ENCODE measurements at regions not wholly inside any gene's neighbourhood (a gene's known extent, or its start where the extent isn't known, plus 50 kb on each side); places are given as distances from the start of the nearest gene placed in this dataset.
A peak's percentile ranks its signal among the peaks of the same experiment; 100 is the strongest.

DNA sequence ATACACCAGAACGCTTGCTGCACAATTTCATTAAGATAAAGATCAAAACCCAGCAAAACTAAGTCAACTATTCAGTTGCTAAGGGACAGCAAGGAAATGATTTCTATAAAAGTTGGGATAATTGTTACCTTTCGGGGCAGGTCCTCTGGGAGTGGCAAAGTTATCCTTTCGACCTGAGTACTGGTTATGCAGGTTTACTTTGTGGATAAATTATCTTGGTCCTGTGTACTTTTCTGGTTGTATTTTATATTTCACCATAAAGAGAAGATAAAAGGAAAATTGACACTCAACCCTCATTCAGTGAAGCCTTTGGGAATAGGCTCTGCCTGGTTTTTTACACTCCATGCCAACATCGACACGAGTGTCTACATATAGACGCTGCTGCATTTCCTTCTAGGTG, 146.5 kb downstream of the SYK start:
- H3K4me3 ChIP-seq (ENCODE audit: low read depth, low read length), result no peak overlapping the region
- H3K27ac ChIP-seq (ENCODE audit: low read depth, low read length), result no peak overlapping the region
- no peaks in the 10 kb centered on the region for H3K27me3 ChIP-seq (ENCODE audit: control insufficient read depth, insufficient read depth, low read length)
- H3K9me3 ChIP-seq (ENCODE audit: control insufficient read depth, insufficient read depth, low read length), result no peaks in the 10 kb centered on the region
- DNase-seq (ENCODE audit: low read depth in 4 of 6, low spot score in 6 of 6), result no peak
- WGBS (ENCODE audit: insufficient coverage), result 79% methylated on average over 3 of the region's 6 CpGs
- peaks cover 5% of the 10 kb centered on the region for H3K4me1 ChIP-seq (ENCODE audit: control insufficient read depth, insufficient read depth, low read length)
- no peaks in the 10 kb centered on the region for H3K36me3 ChIP-seq (ENCODE audit: control insufficient read depth, insufficient read depth, low read length)

DNA sequence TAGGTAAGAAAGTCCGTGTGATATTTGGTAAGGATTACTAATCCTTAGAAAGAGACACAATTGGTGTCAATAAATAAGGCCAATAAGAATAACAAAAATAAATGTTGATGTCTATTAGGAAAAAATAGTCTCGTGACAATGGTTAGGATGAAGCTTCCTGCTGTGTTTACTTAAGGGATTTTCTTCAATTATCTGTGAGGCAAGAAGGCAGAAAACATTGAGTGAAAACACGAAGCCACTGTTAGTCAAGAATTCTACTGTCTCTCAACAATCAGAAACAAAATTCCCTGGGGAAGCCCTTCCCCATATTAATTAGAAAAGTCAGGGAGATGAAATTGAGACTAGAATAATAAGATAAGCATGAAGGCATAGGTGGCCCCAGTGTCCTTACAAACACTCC, 149.0 kb downstream of the SYK start:
- no CpG with 5 or more reads among the region's 3 CpGs for WGBS (ENCODE audit: insufficient coverage)
- Histone ChIP-seq H3K4me1 (ENCODE audit: control insufficient read depth, insufficient read depth, low read length) (no peaks in the 10 kb centered on the region), H3K36me3 (ENCODE audit: control insufficient read depth, insufficient read depth, low read length) (no peaks in the 10 kb centered on the region), H3K27me3 (ENCODE audit: control insufficient read depth, insufficient read depth, low read length) (no peaks in the 10 kb centered on the region), H3K9me3 (ENCODE audit: control insufficient read depth, insufficient read depth, low read length) (no peaks in the 10 kb centered on the region), H3K4me3 (ENCODE audit: low read depth, low read length) (no peak overlapping the region), H3K27ac (ENCODE audit: low read depth, low read length) (no peak overlapping the region)
- DNase-seq (ENCODE audit: low read depth in 4 of 6, low spot score in 6 of 6), result peak in 1 of 6 donors; percentile 37

DNA sequence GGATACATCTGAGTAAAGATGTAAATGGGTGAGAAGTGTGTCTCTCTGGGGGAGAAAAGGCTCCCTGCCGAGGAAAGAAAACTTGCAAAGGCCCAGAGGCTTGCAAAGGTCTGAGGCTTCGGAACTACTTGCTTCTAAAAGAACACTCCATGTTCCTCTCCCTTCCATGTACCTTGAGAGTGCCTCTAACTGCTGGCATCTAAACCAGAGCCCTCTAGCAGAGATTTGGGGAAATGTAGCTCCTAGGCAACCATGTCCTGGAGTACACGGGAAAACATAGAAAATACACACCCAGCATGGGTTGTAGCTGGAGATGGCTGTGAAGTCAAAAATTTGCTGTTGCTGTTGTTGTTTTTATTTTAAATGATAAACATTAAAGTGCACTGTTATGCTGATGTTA, 151.6 kb downstream of the SYK start:
- no CpG with 5 or more reads among the region's 3 CpGs for WGBS (ENCODE audit: insufficient coverage)
- no peak overlapping the region for H3K27ac ChIP-seq (ENCODE audit: low read depth, low read length)

DNA sequence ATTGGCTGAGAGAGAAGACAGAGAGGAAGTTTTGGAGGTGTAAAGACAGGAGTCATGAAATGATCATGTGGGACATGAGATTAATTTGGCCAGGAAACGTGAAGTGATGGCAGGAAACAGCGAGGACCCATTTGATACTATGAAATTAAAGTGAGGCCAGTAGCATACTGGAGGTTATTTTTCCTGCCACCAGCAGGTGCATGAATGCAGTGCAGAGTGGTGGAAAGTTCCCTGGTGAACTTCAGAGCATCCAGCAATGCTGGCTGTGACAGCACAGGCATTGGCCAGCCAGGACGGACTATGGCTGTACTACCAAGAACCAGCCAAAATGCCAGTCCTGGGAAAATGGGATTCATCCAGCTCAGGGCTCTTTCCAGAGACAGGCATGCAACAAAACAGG, 152.2 kb downstream of the SYK start:
- Histone ChIP-seq H3K27me3 (ENCODE audit: control insufficient read depth, insufficient read depth, low read length) (no peaks in the 10 kb centered on the region), H3K4me3 (ENCODE audit: low read depth, low read length) (no peak overlapping the region), H3K4me1 (ENCODE audit: control insufficient read depth, insufficient read depth, low read length) (no peaks in the 10 kb centered on the region), H3K36me3 (ENCODE audit: control insufficient read depth, insufficient read depth, low read length) (no peaks in the 10 kb centered on the region), H3K9me3 (ENCODE audit: control insufficient read depth, insufficient read depth, low read length) (no peaks in the 10 kb centered on the region), H3K27ac (ENCODE audit: low read depth, low read length) (no peak overlapping the region)
- 78% methylated on average over 3 of the region's 3 CpGs for WGBS (ENCODE audit: insufficient coverage)
- DNase-seq (ENCODE audit: low read depth in 4 of 6, low spot score in 6 of 6), result no peak

More for the DNA sequence above, 151.6 kb downstream of the SYK start:
- DNase-seq (ENCODE audit: low read depth in 4 of 6, low spot score in 6 of 6), result peak in 1 of 6 donors; percentile 70
- no peaks in the 10 kb centered on the region for H3K4me1 ChIP-seq (ENCODE audit: control insufficient read depth, insufficient read depth, low read length)
- H3K27me3 ChIP-seq (ENCODE audit: control insufficient read depth, insufficient read depth, low read length), result no peaks in the 10 kb centered on the region
- H3K36me3 ChIP-seq (ENCODE audit: control insufficient read depth, insufficient read depth, low read length), result no peaks in the 10 kb centered on the region
- H3K4me3 ChIP-seq (ENCODE audit: low read depth, low read length), result no peak overlapping the region
- no peaks in the 10 kb centered on the region for H3K9me3 ChIP-seq (ENCODE audit: control insufficient read depth, insufficient read depth, low read length)

DNA sequence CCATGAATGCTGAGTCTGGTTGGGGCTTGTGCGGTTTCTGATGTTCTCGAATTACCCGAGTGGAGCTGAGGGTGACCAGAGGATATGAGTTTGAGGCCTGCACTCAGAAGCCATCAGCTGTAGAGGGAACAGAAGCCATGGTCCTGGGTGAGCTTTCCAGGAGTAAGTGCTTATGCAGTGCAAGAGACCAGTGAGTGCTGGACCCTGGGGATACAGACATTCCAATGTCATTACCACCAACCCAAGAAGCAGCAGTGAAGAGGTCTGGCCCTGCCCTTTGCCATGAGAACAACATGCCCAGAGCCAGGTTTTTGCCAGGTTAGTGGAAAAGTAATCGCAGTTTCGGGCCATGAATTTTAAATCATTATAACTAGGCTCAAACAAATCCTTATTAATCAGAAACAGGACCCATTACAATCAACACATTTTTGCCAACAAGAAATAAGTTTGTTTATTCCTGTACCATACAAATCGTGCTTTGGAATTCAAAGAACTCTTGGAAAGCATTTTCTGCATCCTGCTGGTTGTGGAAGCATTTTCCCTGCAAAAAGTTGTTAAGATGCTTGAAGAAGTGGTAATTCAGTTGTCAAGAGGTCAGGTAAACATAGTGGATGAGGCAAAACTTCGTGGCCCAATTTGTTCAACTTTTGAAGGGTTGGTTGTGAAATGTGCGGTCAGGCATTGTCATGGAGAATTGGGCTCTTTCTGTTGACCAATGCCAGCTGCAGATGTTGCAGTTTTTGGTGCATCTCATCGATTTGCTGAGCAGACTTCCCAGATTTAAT, 154.6 kb downstream of the SYK start:
- no peaks in the 10 kb centered on the region for H3K27me3 ChIP-seq (ENCODE audit: control insufficient read depth, insufficient read depth, low read length)

DNA sequence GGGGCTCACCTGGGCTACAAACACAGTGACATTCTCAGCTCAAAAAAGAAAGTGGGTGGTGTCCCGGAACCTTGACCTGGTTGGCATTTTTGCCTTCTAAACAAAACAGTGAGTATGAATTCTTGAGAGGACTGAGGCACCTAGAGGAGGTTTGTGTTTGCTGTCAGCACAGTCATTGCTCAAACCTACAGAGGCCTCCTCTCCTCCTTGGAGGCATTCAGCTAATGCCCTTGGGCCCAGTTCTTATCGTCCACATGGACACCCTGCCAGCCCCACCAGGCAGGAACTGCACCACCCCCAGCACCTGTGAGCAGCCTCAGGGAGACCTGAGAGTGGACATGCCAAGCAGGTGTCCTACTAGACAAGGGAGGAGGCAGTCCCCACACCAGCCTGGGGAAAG, 156.7 kb downstream of the SYK start:
- peaks cover 5% of the 10 kb centered on the region for H3K4me1 ChIP-seq (ENCODE audit: control insufficient read depth, insufficient read depth, low read length)
- H3K4me3 ChIP-seq (ENCODE audit: low read depth, low read length), result no peak overlapping the region
- 83% methylated on average over 1 of the region's 2 CpGs for WGBS (ENCODE audit: insufficient coverage)
- no peaks in the 10 kb centered on the region for H3K36me3 ChIP-seq (ENCODE audit: control insufficient read depth, insufficient read depth, low read length)
- no peaks in the 10 kb centered on the region for H3K9me3 ChIP-seq (ENCODE audit: control insufficient read depth, insufficient read depth, low read length)
- H3K27ac ChIP-seq (ENCODE audit: low read depth, low read length), result no peak overlapping the region
- no peak for DNase-seq (ENCODE audit: low read depth in 4 of 6, low spot score in 6 of 6)
- H3K27me3 ChIP-seq (ENCODE audit: control insufficient read depth, insufficient read depth, low read length), result no peaks in the 10 kb centered on the region

More for the DNA sequence above, 154.6 kb downstream of the SYK start:
- Histone ChIP-seq H3K4me1 (ENCODE audit: control insufficient read depth, insufficient read depth, low read length) (no peaks in the 10 kb centered on the region), H3K4me3 (ENCODE audit: low read depth, low read length) (no peak overlapping the region), H3K36me3 (ENCODE audit: control insufficient read depth, insufficient read depth, low read length) (no peaks in the 10 kb centered on the region), H3K9me3 (ENCODE audit: control insufficient read depth, insufficient read depth, low read length) (no peaks in the 10 kb centered on the region), H3K27ac (ENCODE audit: low read depth, low read length) (no peak overlapping the region)
- 85% methylated on average over 9 of the region's 9 CpGs for WGBS (ENCODE audit: insufficient coverage)
- no peak for DNase-seq (ENCODE audit: low read depth in 4 of 6, low spot score in 6 of 6)

DNA sequence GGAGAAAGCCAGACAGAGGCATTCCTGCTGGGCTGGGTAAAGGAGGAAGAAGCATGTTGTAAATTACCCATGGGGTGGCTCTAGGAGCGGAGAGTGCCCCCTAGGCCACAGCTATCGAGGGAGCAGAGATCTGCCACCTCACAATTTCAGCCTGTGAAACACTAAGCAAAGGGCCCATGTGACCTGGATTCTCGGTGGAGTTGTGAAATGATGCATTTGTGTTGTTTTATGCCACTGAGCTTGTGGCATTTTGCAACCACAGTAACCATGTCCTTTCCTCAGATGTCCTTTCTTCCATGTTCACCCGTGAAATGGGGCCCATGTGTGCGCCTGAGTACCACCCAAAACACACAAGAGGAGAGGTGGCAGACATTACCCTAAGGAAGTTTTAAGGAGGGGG, 159.3 kb downstream of the SYK start:
- DNase-seq (ENCODE audit: low read depth in 4 of 6, low spot score in 6 of 6), result no peak
- Histone ChIP-seq H3K27me3 (ENCODE audit: control insufficient read depth, insufficient read depth, low read length) (no peaks in the 10 kb centered on the region), H3K4me1 (ENCODE audit: control insufficient read depth, insufficient read depth, low read length) (peaks cover 5% of the 10 kb centered on the region), H3K36me3 (ENCODE audit: control insufficient read depth, insufficient read depth, low read length) (no peaks in the 10 kb centered on the region), H3K27ac (ENCODE audit: low read depth, low read length) (no peak overlapping the region), H3K4me3 (ENCODE audit: low read depth, low read length) (no peak overlapping the region), H3K9me3 (ENCODE audit: control insufficient read depth, insufficient read depth, low read length) (no peaks in the 10 kb centered on the region)
- no CpG with 5 or more reads among the region's 5 CpGs for WGBS (ENCODE audit: insufficient coverage)

DNA sequence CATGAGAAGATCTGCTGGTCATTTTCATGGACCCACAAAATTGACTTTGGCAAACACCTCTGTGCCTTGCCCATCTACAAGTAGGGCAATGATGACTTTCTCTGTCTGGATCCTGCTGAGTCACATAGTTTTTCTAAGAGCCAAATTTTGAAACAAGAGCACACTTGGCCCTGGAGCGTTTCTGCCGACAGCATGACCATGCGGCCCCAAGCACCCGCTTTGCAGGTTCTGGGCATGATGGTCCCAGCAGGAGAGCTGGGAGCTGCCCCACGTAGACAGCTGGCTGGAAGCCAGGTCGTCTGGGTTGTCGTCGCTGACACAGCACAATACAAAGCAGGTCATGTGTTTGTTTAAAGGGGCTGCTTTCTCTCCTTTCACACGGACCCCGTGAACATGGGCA, 159.8 kb downstream of the SYK start:
- H3K27ac ChIP-seq (ENCODE audit: low read depth, low read length), result no peak overlapping the region
- H3K9me3 ChIP-seq (ENCODE audit: control insufficient read depth, insufficient read depth, low read length), result no peaks in the 10 kb centered on the region
- no peak for DNase-seq (ENCODE audit: low read depth in 4 of 6, low spot score in 6 of 6)
- 22% methylated on average over 6 of the region's 10 CpGs for WGBS (ENCODE audit: insufficient coverage)
- H3K4me1 ChIP-seq (ENCODE audit: control insufficient read depth, insufficient read depth, low read length), result peaks cover 5% of the 10 kb centered on the region
- no peak overlapping the region for H3K4me3 ChIP-seq (ENCODE audit: low read depth, low read length)
- H3K27me3 ChIP-seq (ENCODE audit: control insufficient read depth, insufficient read depth, low read length), result no peaks in the 10 kb centered on the region
- H3K36me3 ChIP-seq (ENCODE audit: control insufficient read depth, insufficient read depth, low read length), result no peaks in the 10 kb centered on the region

DNA sequence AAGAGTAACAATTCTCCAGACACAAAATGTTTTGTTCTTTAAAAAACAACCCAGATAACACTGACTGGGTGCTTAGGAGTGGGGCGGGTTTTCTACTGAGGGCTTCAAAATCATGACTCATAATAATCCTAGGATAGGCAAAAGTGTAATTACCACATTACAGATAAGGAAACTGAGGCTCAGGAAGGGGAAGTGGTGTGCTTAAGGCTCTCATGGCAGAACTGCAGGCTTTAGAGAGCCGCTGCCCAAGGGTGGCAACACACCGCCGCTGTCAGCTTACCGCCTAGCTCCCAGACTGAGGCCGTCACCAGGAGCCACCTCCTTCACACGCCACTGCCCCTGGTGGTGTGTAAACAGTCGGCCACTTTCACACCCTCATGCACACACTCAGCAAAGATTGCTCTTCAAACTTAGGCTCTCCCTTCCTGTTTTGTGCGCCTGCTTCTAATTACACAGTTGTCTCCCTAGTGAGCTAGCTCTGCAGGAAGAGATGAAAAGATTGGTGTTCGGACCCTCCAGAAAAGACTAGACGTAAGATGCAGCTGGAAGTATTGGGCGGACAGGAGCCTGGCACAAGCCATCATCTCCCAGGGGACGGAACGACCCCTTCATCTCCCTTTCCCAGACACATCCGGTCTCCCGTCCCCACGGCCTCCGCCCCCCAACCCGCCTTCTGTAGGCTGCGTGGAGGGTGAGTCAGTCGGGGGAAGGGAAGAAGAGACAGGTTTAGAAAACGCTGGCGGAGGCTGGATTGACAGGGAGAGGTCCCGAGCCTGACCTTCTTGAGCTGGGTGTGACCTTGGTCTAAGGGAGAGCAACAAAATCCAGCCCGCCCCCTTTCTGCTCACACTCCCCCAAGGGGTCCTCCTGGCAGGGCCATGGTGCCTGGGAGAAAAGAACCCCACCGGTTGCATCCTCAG, 162.7 kb downstream of the SYK start:
- H3K4me1 ChIP-seq (ENCODE audit: control insufficient read depth, insufficient read depth, low read length), result peaks cover 11% of the 10 kb centered on the region
- no peak overlapping the region for H3K27ac ChIP-seq (ENCODE audit: low read depth, low read length)
- no peaks in the 10 kb centered on the region for H3K9me3 ChIP-seq (ENCODE audit: control insufficient read depth, insufficient read depth, low read length)
- H3K27me3 ChIP-seq (ENCODE audit: control insufficient read depth, insufficient read depth, low read length), result no peaks in the 10 kb centered on the region
- no peaks in the 10 kb centered on the region for H3K36me3 ChIP-seq (ENCODE audit: control insufficient read depth, insufficient read depth, low read length)
- DNase-seq (ENCODE audit: low read depth in 4 of 6, low spot score in 6 of 6), result no peak
- WGBS (ENCODE audit: insufficient coverage), result 82% methylated on average over 16 of the region's 26 CpGs
- no peak overlapping the region for H3K4me3 ChIP-seq (ENCODE audit: low read depth, low read length)

Data from spinal cord (tissue), 9 donors.